NCI-H128 (cell line): ENCODE measurements at regions not wholly inside any gene's neighbourhood (a gene's known extent, or its start where the extent isn't known, plus 50 kb on each side); places are given as distances from the start of the nearest gene placed in this dataset.

Source experiments
- DNase-seq: peaks from one replicate; lab custom pipeline; 2025; ENCODE audit not compliant: unreplicated experiment; lab: John Stamatoyannopoulos, UW

DNA sequence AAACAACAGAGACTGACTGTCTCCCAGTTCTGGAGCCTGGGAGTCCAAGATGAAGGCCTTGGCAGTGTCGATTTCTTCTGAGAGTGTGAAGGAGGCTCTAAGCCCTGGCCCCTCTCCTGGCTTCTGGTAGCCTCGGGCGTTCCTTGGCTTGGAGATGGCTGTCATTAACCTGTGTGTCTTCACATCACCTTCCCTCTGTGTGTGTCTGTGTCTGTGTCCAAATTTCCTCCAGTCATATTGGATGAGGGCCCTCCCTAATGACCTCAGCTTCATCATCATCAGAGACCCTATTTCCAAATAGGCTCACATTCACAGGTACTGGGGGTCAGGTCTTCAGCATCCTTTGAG is 138.3 kb downstream of the TOMM20 start:
- no peak for DNase-seq

DNA sequence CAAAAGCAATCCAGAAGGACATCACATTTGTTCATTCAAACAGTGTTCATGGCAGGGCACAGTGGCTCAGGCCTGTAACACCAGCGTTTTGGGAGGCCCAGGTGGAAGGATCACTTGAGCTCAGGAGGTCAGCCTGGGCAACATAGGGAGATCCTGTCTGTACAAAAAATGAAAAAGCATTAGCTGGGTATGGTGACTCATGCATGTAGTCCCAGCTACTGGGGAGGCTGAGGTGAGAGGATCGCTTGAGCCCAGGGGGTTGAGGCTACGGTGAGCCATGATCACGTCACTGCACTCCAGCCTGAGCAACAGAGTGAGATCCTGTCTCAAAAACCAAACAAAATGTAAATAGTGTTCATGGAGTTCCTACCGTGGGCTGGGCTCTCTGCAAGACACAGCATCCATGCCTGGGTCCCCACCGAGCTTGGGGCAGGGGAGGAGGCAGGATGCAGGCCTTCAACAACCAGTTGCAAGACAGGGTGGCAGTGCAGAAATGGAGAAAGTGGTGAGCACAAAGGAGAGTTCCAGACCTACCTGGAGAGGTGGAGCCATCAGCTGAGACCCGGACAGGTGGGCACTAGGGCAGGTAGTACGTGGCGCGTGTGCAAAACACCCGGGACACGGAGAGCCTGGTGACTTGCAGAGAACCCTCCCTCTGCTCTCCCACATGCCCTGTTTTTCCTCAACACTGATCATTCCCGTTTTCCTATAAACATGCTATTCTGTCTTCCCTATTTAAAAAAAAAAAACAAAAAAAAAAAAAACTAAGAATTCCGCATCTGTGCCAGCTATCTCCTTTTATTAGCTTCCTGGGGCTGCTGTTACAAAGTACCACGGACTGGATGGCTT is 138.9 kb downstream of the TOMM20 start:
- no peak for DNase-seq

DNA sequence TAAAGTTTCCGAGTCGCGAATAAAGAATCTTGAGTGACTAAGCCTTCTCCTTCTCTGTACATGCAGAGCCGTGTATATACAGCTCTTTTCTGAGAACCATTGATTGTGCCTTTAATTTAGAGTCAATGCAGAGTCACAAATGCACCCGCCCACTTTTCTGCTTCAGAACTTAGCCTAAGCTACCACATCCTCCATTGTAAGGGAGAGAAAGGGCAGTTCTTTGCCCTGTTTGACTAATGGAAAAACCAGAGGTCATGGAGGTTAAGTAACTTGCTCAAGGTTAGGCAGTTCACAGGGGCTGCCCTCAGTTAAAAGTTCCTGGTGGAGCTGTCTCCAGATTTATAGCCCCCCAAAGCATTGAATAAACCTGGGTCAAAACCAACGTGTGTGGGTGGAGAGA is 139.6 kb downstream of the TOMM20 start:
- DNase-seq: no peak

DNA sequence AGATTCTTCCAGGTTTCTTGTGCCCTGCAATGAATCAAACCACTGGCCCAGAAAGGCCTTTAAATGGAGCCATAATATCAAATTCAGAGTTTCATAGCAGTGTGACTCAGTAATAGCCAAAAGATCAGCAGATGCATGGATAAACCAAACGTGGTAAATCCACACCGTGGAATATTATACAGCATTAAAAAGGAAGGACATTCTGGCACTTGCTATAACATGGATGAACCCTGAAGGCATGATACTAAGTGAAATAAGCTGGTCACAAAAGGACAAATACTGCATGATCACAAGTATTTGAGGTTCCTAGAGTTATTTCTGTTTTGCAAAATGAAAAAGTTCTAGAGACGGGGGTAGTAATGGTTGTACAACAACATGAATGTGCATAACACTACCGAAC is 140.1 kb downstream of the TOMM20 start:
- no peak for DNase-seq

DNA sequence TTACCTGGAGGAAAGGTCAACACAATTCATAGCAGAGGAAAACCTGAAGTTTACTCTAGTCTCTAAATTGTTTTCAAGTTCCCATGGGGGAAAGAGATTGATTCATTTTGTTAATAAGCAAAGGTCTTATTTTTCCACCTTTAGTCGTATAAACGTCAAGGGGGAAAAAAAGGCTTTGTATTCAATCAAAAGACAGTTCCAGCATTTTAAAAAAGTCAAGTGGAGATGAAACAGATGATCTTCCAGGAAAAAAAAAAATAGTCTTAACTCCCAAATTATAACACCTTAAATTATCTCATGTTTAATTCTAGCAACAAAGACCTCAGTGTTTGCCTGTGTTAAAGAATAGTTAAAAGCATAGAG is 140.5 kb downstream of the TOMM20 start:
- no peak for DNase-seq

DNA sequence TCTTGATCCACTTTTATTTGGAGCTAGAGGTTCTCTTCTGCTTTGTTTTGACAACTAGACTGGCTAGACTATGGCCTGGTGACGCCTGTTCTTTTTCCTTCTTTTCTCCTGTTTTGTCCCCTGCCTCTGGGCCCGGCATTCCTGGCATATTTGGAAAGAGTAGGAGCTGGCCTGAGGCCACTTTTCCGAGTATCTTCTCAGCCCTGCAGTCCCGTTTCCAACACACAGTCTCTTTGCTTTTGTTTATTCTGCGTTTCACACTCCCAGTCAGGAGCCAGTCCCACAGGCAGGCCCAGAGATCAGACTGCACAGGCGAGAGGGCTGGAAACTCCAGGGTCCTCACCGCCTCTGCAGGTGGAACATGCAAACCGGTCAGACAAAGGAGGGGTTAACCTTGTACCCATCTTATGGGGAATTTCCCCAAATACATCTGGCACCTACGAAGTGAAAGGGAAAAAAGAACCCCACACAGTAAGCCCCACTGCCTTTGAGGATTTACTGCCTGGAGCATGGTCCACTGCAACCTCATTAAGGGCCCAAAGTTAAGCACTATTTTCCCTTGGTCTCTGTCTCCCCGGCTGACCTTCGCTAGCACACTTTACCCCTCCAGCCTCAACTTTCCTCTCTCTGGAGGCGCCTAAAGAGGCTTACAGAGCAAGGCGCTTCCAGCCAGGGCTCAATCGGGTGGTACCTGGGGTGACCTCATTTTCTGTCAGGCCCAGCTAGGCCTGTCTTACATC is 141.1 kb downstream of the TOMM20 start:
- DNase-seq: no peak

DNA sequence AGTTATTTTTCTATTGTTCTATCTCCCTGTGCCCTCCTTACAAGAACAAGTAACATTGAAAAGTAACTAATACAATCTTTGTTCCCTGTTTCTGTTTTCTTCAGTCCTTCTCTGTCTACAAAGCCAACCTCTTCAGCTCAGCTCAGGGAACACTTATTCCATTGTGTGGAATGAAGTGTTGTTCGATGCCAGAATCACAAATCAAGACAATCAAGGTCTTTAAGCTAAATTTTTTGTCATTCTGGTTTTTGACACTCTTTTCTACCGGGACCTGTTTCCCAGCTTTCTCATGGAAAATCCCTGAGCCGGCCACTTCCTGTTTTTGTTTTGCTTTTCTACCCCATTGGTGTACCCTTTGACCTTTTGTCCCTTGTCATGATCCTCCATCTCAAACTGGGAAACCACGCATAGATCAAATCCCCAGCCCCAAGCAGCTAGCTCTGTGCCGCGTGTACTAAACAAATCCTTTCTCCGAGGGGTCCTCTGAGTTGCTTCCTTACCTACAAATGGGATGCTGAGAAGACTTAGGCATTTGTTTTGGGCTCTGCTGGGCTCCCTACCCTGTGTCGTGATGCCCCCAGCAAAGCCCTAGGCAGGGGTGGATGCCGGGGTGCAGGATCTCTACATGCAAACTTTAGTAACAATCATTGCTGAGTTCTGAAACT is 141.8 kb downstream of the TOMM20 start:
- no peak for DNase-seq

DNA sequence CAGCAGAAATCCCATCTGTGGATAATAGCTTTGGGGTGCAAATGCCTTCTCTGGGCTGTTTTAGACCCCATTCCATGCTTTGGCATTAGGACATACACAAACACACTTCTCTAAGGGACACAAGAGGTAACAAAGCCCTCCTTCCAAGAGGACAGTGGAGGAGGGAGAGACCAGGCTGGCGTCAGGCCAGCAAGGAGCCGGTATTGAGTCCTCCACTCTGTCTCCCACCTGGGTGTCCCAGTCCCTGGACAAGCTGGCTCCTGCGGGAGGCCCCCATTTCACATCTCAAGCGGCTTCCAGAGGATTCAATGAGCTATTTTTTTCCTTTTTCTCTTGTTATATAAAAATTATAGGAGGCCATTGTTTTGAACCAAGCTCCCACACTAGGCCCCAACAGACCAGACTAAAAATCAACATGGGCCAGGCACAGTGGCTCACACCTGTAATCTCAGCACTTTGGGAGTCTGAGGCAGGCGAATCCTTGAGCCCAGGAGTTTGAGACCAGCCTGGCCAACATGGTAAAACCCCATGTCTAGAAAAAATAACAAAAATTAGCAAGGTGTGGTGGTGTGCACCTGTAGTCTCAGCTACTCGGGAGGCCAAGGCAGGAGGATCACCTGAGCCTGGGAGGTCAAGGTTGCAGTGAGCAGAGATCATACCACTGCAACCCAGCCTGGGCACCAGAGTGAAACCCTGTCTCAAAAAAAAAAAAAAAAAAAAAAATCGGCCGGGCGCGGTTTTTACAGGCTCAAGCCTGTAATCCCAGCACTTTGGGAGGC is 142.9 kb downstream of the TOMM20 start:
- no peak for DNase-seq

DNA sequence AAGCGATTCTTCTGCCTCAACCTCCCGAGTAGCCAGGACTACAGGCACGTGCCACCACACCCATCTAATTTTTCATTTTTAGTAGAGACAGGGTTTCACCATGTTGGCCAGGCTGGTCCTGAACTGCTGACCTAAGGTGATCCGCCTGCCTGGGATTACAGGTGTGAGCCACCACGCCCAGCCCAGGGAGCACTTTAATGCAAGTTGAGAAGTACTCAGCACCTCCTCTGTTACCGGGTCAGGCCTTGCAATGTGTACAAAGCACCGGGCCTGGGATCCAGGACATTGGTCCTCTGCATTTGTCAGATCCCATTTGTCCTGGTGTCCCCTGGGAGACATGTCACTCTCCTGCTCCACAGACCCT is 143.6 kb downstream of the TOMM20 start:
- no peak for DNase-seq

DNA sequence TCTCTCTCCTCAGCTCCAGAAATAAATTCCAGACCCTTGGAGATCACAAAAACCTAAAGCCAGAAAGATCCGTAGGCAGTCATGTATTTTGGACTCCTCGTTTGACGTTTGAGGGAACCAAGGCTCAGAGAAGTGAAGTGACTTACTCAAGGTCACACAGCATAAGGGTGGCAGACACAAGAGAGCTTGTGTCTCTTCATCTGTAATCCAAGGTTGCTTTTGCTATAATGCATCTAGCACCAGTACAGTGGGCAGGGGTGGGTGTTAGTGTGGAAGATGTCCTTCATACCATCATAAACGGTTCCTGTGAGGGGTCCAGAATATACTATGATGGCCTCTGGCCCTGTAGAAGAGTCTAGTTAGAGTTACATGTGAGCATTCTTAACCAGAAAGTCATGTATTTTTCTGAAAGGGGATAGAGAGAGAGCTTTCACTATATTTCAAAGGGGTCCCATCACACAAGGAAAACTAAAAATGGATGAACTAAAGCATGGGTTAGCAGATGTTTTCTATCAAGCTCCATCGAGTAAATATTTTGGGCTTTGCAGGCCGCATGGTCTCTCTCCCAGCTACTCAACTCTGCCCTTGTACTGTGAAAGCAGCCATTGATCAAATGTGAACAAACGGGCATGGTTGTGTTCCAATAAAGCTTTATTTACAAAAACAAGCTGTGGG is 144.9 kb downstream of the TOMM20 start:
- DNase-seq: no peak

DNA sequence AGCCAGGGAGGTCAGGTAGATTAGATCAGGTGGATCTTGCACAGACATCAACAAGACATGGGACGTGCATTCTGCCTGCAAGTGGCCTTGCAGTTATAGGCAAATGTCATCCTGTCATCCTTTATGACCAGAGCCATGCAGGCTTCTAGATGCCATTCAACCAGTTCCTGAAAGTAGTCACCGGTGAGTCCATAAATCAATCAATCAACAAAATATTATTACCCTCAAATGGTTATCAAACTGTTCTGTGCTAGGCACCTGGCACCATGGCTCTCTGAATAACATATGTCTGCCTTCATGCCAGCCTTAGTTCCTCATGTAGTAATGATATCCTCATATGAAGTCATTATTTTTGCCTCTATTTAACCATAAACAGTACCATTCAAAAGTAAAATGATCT is 146.9 kb downstream of the TOMM20 start:
- no peak for DNase-seq

DNA sequence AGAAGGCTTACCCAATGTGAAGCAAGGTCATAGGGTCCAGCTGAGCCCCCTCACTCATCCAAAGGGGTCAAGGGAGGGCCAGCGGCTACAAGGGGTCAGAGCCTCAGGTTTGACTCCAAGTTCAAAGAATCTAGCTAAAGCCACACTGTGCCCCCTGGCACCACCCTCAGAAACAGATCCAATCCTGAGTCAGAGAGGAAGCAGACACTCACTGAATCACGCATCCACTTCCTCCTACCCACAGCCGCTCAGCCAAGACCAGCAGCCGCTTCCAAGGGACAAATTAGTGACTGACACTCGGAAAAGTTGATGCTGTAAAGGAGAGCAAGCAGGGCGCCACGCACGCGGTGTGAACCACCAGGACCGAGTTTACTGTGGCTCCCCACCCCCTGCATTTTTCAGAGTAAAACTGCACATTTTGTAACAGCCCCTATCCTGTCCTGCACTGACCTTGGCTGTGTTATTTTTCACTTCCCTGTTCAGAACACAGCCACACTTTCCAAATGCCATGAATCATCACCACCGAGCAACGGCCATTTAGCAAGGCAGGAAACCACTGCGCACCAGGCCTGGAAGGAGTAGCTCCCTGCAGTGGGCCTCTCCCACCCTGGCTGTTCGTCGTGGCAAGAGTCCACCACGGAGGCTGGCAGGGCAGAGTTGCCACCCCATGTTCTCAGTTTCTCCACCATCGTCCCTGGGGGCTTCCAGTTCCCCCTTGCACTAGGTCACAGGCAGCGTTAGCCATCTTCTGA is 147.8 kb downstream of the TOMM20 start:
- DNase-seq: no peak

DNA sequence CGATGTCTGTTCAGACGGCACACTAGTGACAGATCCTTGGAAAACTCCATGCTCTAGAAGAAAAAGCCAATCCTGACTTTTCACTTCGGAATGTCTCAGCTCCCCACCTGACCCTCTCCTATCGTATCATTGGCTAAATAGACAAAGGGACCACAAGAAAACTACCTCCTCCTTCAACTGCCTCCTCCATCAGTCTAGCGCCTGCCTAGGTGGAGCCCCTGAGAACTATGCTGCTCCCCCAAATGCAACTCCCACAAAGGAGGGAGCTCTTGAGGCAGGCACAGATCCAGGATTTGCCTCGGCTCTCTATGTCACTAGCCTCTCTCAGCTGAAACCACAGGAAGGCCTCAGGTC is 148.4 kb downstream of the TOMM20 start:
- DNase-seq: no peak

DNA sequence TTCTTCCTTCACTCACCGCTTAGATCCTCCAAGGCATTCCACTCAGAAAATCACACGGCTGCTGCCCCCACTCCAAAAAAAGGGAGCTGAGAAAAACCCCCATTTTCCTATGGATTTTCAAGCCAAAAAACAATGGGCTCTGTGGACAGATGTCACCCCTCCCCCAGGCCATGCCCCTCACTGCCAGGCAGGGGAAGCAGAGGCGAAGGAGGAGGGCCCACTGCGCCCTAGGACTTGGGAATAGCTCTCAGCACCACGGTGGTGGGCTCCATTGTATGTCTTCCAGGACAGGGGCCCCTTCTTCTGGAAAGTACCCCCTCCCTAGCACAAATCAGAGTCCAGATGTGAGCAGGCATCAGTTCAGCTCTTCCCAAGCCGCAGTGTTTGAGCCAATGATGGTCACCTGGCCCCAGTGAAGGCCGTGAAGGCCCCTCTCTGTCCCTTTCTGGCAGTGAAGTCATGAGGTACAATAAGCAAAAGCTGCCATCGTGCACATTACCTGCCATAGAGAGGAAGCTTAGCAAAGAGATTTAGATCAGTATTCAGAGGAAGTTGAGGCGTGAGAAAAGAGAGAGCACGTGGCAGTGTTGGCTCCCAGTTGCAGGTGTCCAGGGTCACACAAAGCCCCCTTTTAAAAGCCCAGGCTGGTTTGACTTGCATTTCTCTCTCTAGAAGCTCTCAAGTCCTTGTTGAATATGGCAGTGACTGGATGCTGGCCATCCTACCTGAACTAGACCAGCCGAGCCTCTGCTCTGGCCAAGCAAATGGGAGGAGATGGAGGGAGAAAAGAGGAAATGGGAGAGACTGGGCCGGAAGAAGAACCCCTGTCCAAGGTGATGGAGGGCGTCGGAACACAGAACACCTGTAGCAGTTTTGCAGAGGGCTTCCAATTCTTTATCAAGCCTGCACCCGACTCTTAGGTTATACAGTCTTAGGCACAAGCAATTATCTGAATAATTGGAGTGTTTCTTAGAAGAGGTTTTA is 149.0 kb downstream of the TOMM20 start:
- no peak for DNase-seq

DNA sequence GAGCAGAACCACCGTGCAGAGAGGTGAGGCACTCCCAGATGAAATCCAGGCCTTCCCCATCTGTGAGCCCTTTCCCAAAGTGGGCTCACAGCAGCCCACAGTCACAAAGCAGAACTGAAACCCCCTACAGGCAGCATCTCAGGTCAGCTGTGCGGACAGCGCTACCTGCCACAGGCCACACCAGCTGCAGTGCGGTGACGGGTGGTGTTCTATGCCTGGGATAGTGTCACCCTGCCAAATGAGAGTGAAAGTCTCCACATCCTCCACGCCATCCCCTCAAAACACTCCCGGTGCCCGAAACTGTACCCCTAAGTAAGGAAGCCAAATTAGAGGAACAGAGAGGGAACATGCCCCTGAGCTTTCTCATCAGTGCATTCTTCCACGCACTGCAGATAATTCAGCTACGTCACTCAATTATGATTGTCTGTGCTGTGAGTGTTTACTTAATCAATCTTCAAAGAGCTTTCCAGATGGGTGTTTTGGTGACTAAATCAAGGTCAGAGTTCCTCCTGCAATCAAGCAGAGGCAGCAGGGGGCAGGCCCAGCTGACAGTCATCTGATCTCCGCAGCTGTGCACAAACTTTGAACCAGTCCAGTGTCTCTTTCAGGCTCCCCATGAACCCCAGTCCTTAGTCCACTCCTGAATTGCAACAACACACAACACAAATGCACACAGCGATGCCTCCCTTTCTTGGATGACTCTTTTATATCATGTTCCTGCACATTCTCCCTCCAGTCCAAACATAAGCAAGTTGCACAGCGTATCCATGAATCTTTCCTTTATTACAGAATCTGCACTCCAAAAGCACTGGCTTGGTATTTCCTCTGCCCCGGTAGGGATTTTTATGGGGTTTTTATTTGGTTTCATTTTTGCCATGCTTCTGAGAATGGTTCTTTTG is 150.0 kb downstream of the TOMM20 start:
- DNase-seq: no peak

DNA sequence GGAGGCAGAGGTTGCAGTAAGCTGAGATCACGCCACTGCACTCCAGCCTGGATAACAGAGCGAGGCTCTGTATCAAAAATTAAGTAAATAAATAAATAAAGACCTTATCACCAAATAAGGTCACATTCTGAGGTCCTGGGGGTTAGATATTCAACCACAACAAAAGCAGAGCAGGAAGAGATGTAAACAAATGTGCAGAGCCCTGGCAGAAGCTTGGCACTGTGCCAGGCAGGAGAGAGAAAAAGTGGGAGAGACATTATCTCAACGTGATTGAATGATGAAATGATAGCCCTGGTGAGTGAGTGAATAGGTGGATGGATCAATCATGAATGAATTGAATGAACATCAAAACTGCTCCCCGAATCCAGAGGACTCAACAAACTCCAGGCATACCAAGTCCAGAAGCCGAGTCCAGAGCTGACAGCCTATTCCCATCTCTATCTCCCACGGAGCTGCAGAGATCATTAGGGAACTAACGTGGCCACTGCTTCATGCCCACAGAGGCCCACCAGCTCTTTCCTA is 150.7 kb downstream of the TOMM20 start:
- DNase-seq: no peak

DNA sequence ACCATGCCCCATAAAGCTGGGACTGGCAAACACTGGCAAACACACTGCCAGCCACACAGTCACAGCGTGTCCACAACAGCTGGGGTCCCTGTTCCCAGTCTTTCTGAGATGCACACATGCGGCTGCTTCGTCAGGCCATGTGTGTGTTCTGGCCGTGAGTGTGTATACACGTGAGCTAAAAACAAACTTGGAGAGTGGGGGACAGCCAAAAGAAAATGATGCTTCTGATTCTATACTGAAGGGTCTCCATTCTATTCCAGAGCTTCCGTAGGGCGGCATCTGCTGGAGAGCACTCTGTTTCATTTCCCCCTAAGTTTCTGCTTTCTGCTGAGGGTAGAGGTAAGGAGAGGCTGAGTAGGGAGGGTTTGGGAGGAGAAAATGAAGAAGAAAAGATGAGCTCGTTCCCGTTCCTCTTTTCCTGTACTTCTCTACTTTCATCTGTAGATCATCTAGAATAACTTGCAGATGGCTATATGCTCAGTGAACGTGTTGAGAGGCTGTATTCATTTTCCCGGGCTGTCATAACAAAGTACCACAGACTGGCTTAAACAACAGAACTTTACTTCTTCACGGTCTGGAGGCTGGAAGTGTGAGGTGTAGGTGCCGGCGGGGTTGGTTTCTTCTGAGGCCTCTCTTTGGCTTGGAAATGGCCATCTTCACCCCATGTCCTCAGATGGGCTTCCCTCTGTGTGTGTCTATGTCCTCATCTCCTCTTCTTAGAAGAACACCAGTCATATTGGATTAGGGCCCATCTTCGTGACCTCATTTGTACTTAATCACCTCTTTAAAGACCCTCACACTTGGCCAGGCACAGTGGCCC is 151.6 kb downstream of the TOMM20 start:
- no peak for DNase-seq
